Vagina (tissue), 2 donors: ENCODE measurements at regions not wholly inside any gene's neighbourhood (a gene's known extent, or its start where the extent isn't known, plus 50 kb on each side); places are given as distances from the start of the nearest gene placed in this dataset.

Source experiments
- DNase-seq, 2 donors: peaks; one replicate each; pipeline ENCODE4 v3.0.0-alpha.2; 2017; ENCODE audit errors: extremely low spot score in 2 of 2
- H3K27ac ChIP-seq: fragments of 200-600 bp; sonication (generic); one replicate; pipeline ENCODE4 v1.5.1; 2019
- H3K27me3 ChIP-seq: fragments of 200-600 bp; sonication (generic); one replicate; pipeline ENCODE4 v1.5.1; 2019
- H3K36me3 ChIP-seq, 2 donors: fragments of 200-600 bp; sonication (generic); one replicate each; pipeline ENCODE4 v1.5.1; 2017 to 2019
- H3K4me1 ChIP-seq: fragments of 200-600 bp; sonication (generic); one replicate; pipeline ENCODE4 v1.5.1; 2019
- H3K4me3 ChIP-seq, 2 donors: fragments of 200-600 bp; sonication (generic); 1 replicate in 1 of 2; 2 replicates in 1 of 2; pipeline ENCODE4 v1.5.1; 2016 to 2019
- H3K9me3 ChIP-seq: fragments of 200-600 bp; sonication (generic); one replicate; pipeline ENCODE4 v1.5.1; 2019
- POLR2A ChIP-seq, 2 donors: fragments of 450-650 bp; IDR thresholded peaks; one replicate each; pipeline ENCODE4 v1.6.1; 2017; ENCODE audit warnings: antibody characterized with exemption in 2 of 2, mild to moderate bottlenecking in 2 of 2, moderate library complexity in 2 of 2
- POLR2AphosphoS5 ChIP-seq, 2 donors: sonication (generic); formaldehyde crosslinking; IDR thresholded peaks; one replicate each; pipeline ENCODE4 v1.9.0; 2017; ENCODE audit warnings: antibody characterized with exemption in 2 of 2, mild to moderate bottlenecking in 2 of 2, low read depth in 1 of 2; ENCODE audit not compliant: insufficient read depth in 1 of 2
- intact Hi-C: fragments of 100-400 bp; cut with DNase I; formaldehyde crosslinking; loops from one replicate; pipeline ENCODE4 v1.15.1; 2023
- TF ChIP-seq, protein P1 (sequence below), 3 experiments: fragments of 450-650 bp in 2 of 3; fragments of 200-600 bp in 1 of 3; sonication (generic) in 1 of 3; IDR thresholded peaks; one replicate each; pipeline ENCODE4 v1.5.1; 2017 to 2019; ENCODE audit warnings: antibody characterized with exemption in 3 of 3, mild to moderate bottlenecking in 2 of 3, moderate library complexity in 2 of 3

DNA sequence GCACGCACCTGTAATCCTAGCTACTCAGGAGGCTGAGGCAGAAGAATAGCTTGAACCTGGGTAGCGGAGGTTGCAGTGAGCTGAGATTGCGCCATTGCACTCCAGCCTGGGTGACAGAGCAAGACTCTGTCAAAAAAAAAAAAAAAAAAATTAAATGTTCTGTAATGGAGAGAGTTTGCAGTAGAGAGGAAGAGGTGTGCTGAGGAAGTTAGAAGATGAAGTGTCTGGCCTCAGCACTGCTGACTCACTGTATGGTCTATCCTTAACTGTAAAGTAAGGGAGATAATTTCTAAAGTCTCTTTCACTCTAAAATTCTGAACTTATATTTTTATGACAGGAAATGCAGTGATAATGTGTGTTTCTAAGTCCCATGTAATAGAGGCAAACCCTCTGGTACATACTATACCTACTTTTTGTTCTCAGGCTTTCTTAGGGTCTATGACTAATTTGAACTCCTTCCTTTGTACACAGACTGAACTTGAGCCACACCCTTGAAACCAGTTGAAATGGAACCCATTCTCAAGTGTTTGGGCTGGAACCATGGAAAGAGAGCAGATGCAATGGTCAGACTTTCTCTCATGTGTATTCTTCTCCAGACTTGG lies 278.1 kb upstream of the FAR2 start:
- H3K4me1 ChIP-seq = no peaks in the 10 kb centered on the region
- no peaks in the 10 kb centered on the region for H3K27me3 ChIP-seq
- no peaks in the 10 kb centered on the region for H3K36me3 ChIP-seq
- H3K27ac ChIP-seq = no peak overlapping the region
- no peaks in the 10 kb centered on the region for H3K9me3 ChIP-seq
- H3K4me3 ChIP-seq = no peak overlapping the region
- no peak for DNase-seq
- no peak for TF ChIP-seq POLR2A (IDR thresholded peaks at IDR 0.05)
- TF ChIP-seq POLR2AphosphoS5 (IDR thresholded peaks at IDR 0.05; ENCODE audit: insufficient read depth in 1 of 2, low read depth in 1 of 2) = no peak
- TF ChIP-seq, protein P1, sequence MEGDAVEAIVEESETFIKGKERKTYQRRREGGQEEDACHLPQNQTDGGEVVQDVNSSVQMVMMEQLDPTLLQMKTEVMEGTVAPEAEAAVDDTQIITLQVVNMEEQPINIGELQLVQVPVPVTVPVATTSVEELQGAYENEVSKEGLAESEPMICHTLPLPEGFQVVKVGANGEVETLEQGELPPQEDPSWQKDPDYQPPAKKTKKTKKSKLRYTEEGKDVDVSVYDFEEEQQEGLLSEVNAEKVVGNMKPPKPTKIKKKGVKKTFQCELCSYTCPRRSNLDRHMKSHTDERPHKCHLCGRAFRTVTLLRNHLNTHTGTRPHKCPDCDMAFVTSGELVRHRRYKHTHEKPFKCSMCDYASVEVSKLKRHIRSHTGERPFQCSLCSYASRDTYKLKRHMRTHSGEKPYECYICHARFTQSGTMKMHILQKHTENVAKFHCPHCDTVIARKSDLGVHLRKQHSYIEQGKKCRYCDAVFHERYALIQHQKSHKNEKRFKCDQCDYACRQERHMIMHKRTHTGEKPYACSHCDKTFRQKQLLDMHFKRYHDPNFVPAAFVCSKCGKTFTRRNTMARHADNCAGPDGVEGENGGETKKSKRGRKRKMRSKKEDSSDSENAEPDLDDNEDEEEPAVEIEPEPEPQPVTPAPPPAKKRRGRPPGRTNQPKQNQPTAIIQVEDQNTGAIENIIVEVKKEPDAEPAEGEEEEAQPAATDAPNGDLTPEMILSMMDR (IDR thresholded peaks at IDR 0.05) = no peak
- intact Hi-C loops = no loop called here

DNA sequence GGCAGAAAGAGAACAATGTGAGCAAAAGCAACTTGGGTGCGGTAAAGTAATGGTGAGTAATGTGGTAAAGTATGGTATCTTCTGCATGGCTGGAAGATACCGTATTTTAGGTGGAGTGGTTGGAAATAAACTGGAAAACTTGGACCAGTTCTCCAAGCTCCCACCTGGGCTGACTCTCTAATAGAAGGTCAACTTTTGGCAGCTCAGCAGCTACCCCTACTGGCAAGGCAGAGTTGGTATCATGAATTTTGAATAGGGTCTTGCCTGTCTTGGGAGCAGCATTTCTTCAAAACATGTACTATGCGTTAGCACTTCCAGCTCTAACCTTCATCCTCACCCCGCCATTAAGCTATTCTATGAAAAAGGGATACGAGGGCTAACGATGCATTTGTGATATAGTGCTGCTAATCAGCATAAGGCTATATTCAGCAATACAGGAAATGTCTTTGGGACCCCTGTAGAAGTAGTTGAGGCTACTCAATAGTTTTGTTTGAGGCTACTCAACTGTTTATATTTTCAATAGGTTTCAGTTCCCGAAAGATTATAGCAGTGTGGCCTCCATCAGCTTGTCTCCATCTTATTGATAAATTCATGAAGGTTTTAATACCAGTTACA lies 276.3 kb upstream of the FAR2 start:
- intact Hi-C loops = no loop called here

DNA sequence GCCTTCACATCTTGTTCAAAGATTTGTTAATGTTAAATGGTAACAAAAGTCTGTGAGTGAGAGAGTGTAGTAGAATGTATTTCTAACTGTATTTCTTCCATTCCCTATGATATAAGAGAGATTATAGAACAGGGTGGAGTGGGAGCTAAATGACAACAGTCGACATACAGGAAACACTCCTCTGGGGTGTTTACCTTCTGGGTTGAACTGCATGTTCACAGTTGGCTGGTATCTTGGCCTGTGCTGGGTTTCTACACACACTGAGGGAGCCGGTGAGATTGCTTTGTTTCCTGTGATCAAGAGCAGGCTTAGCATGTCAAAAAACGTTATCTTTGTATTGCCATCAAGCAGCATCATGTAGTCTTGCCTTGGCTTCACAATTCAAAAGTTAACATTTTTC lies 274.3 kb upstream of the FAR2 start:
- intact Hi-C loops = no loop called here
- TF ChIP-seq POLR2A (IDR thresholded peaks at IDR 0.05) = no peak
- no peak for TF ChIP-seq POLR2AphosphoS5 (IDR thresholded peaks at IDR 0.05; ENCODE audit: insufficient read depth in 1 of 2, low read depth in 1 of 2)
- TF ChIP-seq, protein P1 (IDR thresholded peaks at IDR 0.05) = no peak
- no peaks in the 10 kb centered on the region for H3K4me1 ChIP-seq
- no peak overlapping the region for H3K27ac ChIP-seq
- no peak overlapping the region for H3K4me3 ChIP-seq
- no peaks in the 10 kb centered on the region for H3K36me3 ChIP-seq
- no peak for DNase-seq
- no peaks in the 10 kb centered on the region for H3K9me3 ChIP-seq
- H3K27me3 ChIP-seq = no peaks in the 10 kb centered on the region

More for the DNA sequence above, 276.3 kb upstream of the FAR2 start:
- no peak for DNase-seq
- H3K9me3 ChIP-seq = no peaks in the 10 kb centered on the region
- no peaks in the 10 kb centered on the region for H3K4me1 ChIP-seq
- H3K27me3 ChIP-seq = no peaks in the 10 kb centered on the region
- H3K36me3 ChIP-seq = no peaks in the 10 kb centered on the region
- no peak overlapping the region for H3K4me3 ChIP-seq
- no peak overlapping the region for H3K27ac ChIP-seq
- TF ChIP-seq, protein P1 (IDR thresholded peaks at IDR 0.05) = peak in 1 of 3 experiments; percentile 16
- TF ChIP-seq POLR2AphosphoS5 (IDR thresholded peaks at IDR 0.05; ENCODE audit: insufficient read depth in 1 of 2, low read depth in 1 of 2) = no peak

DNA sequence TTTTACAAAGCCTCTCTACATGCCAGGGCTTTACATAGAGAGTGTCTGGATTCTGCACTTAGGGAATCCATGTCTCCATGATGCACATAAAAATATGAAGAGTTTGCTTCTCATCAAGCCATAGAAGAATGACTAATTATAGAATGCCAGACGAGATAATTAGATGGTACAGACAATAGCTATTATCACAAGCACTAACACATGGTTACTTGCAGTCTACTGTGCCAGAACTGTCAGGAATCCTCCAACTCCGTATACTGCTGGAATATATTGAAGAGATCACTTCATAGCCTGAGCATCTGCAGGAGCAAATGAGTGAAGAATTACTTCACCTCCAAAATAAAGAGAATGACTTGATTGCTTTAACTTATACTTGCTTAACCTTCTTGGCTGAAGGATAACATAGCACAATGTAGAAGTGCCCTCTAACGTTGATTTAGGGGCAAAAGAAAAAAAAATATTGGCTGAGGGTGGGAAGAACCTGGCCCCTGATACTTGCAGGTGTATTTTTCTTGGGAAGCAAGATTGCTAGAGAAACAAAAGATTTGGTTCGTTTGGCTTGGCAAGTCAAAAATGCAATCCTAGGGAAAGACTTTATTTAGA lies 272.8 kb upstream of the FAR2 start:
- DNase-seq = no peak
- no peak overlapping the region for H3K4me3 ChIP-seq
- H3K9me3 ChIP-seq = no peaks in the 10 kb centered on the region
- no peaks in the 10 kb centered on the region for H3K4me1 ChIP-seq
- no peaks in the 10 kb centered on the region for H3K27me3 ChIP-seq
- no peaks in the 10 kb centered on the region for H3K36me3 ChIP-seq
- intact Hi-C loops = no loop called here
- no peak overlapping the region for H3K27ac ChIP-seq
- TF ChIP-seq, protein P1 (IDR thresholded peaks at IDR 0.05) = no peak
- TF ChIP-seq POLR2AphosphoS5 (IDR thresholded peaks at IDR 0.05; ENCODE audit: insufficient read depth in 1 of 2, low read depth in 1 of 2) = no peak
- TF ChIP-seq POLR2A (IDR thresholded peaks at IDR 0.05) = no peak

DNA sequence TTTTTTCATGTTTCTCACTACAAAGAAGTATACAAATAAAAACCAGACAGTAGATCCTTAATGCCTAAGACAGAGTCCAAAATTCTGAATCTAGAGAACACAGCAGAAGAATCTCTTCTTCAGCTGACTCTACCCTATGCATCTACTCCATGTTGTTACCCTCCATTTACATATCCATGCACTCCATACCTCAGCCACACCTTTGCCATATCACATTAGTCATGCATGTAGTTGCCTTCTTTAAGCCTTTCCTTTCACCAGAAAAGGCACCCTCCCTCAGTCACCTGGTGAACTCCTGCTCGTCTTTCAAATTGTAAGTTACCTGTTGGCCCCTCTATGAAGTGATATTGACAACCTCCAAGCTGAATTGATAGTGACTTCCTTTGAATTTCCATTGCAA lies 271.2 kb upstream of the FAR2 start:
- Histone ChIP-seq H3K36me3 (no peaks in the 10 kb centered on the region), H3K4me3 (no peak overlapping the region), H3K9me3 (no peaks in the 10 kb centered on the region), H3K27me3 (no peaks in the 10 kb centered on the region), H3K27ac (no peak overlapping the region), H3K4me1 (no peaks in the 10 kb centered on the region)
- no peak for DNase-seq
- intact Hi-C loops = no loop called here
- TF ChIP-seq POLR2AphosphoS5 (IDR thresholded peaks at IDR 0.05; ENCODE audit: insufficient read depth in 1 of 2, low read depth in 1 of 2) (no peak), POLR2A (IDR thresholded peaks at IDR 0.05) (no peak)
- TF ChIP-seq, protein P1 (IDR thresholded peaks at IDR 0.05) = no peak
